ENCODE measurements at regions not wholly inside any gene's neighbourhood (a gene's known extent, or its start where the extent isn't known, plus 50 kb on each side); places are given as distances from the start of the nearest gene placed in this dataset.

DNA sequence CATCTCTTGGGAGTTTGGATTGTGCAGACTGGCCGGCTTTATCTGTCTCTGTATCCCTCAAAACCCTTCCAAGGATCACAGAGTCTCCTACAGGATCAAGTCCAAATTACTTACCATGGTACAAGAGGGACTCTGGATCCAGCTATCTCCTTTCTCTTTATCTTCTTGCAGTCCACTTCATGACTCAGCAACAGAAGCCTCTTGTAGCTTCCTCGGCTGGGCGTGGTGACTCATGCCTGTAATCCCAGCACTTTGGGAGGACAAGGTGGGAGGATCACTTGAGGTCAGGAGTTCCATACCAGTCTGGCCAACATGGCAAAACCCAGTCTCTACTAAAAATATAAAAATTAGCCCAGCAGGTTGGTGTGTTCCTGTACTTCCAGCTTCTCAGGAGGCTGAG is 189.7 kb downstream of the BCAT1 start:
- CTCF ChIA-PET, result no interaction called here
- POLR2A ChIA-PET, result interaction anchor here (0.7 kb wide), 1 partner anchor 136 kb away, joined by 3 read pairs; no protein-coding TSS in a partner anchor

DNA sequence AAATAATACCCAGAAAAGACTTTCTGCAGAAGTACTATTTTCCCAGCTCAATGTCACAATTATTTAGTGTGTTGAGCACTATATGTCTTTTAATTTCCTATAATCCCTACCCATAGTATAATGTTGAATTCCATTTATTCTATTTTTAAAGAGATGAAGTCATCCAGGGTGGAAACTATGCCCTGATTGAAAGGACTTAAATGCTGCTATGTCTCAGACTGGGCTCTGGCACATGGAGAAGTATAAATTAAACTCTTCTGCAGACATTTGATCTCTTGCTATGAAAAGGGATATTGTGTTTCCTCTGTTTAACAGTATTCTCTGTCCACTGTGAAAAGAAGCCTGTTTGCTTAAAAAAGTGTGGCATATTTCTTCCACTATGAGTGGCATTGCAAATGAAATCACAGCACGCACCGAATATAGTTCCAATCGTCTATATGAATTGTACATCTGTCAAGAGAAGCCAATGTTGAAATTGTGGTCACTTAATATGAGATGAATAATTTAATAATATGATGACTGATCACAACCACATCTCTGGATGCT is 192.3 kb downstream of the BCAT1 start:
- CTCF ChIA-PET, result no interaction called here
- POLR2A ChIA-PET, result no interaction called here

DNA sequence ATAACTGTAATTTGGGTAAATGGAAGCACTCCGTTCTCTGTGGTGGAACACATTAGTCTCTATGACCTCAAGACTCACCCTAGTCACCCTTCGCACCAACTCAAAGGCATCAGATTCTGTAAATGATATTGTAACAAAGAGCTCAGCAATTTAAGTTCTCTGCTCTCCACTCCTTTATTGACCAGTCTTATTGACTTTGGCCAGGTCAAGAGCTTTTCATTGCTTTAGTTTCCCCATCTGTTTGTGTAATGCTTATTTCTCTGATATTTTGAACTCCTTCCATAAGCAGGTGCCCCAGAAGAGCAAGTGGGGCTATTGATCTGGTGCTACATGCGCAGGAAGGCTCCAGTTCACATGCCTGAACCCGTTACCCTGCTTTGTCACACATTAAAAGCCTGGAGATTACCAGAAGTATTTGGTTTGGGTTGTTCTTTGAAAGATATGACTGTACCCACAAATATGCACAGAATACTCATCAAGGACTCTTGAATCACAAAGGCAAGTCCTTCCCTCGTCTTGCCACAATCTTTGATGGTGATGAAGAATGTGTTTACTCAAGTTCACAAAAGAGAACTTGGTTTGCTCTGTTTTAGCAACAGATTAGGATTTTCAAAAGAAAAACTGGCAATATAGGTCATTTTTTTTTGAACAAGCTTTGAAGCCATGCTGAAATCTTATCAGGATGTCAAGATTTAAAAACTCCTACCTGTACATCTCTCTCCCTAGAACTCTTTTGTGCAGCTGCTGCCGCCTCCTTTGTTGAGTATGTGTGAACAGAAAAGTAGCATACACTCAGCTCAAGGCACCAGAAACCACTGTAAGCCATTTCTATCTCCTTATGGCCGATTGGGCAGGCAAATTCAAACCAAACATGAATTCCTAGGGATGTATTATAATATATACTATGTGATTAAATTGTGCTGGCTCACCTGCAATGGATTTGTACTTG is 193.9 kb downstream of the BCAT1 start:
- POLR2A ChIA-PET, result no interaction called here
- CTCF ChIA-PET, result no interaction called here

DNA sequence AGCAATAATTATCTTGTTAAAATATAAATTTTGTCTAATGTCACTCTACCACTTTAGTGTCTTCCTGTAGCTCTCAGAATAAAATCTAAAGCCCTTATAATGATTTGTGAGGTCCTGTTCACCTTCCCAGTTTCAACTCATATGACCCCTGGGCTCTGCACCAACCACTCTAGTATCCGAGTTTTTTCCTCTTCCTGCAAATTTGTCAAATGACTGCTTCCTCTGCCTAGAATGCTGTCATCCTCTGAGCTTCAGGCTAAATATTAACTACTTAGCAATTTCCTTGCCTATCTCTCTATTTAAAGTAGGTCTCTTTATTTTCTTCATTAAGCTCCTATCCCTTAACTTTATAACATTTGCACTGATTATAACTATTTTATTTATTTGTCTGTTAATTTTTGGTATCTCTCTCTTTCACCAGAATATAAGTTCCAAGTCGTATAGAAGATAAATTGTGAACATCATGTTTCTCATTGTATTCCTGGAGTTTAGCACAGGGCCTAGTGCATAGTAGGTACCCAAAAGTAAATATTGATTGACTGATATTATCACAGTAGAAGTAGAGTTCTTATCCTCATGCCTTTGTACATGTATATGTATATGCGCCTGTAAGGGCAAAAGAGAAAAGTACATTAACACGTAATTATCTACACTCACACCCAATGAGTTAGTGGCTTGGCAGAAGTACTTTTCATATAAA is 196.0 kb downstream of the BCAT1 start:
- CTCF ChIA-PET, result no interaction called here

DNA sequence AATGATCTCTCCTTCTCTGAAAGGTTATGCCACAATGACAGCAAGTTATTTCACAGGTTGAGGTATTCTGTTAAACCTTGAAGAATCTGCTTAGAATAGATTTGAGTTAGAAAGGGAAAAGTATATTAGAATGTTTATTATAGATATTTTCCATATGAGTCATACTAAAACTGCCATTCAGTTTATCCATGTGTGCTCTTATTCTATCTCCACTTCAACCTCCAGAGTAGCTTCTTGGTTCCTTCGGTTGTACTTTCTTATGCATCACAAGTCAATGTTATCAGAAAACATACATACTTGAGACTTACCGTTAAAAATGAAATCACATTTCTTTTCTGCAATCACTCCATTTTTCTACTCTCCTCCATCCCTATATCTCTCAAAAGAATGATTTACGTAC is 197.7 kb downstream of the BCAT1 start:
- ChIA-PET CTCF (interaction anchor here (1.3 kb wide), 1 partner anchor 27 kb away, joined by 4 read pairs; no protein-coding TSS in a partner anchor), POLR2A (no interaction called here)

More for the DNA sequence above, 196.0 kb downstream of the BCAT1 start:
- POLR2A ChIA-PET, result no interaction called here

DNA sequence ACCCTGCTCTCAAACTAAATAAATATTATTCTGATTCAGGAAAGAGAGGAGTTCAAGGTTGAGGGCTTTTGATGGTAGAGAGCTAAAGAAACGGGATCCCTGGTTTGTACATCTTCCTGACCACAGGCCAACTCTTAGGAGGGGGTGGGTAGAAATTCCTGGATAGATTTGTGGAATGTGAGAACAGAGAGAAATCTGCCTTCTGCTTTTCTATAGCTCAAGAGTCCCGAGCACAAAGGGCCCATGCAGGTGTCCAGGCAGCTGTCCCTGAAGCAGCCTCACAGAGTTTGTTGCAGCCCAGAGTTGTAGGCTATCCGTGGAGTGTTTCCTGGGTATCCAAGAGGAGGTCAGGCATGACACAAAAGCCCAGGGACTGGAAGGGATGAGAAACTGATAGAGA is 198.6 kb downstream of the BCAT1 start:
- CTCF ChIA-PET, result no interaction called here
- POLR2A ChIA-PET, result interaction anchor here (0.5 to 0.7 kb wide), 2 partner anchors 16 to 189 kb away, joined by 3 to 5 read pairs; no protein-coding TSS in a partner anchor

DNA sequence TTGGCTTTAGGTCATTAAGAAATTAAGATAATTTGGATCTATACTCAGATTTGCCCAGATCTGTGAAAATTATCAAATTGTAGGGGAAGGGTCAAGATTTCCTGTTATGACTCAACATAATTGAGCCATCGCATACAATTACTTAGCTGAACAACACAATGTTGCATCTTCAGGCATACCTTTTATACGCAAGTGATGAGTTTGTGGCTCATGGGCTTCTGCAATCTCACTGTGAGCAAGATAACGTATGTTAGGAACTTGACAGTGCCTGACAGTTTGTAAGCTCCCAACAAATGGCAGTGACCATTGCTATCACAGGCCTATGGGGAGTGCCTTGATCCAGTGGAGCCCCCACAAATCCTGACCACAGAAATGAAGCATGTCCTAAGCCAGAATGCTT is 199.7 kb downstream of the BCAT1 start:
- ChIA-PET CTCF (no interaction called here), POLR2A (no interaction called here)

DNA sequence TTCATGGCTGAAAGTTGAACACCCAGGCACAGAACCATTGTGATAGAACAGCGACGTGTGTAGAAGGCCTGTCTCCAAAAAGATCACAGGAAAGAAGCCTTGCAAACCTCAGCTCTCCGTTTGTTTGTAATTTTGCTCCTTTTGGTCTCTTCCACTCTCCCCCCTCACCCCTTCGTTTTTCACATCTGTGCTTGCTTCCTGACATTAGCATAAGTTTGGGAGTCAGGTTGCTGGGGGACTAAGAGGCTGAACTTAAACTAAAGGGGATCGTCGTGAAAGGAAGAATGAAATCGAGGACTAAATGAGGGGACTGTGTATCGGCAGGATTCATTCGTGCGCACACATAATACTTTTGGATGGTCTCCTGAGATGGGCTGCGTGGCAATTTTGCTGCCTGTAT is 200.6 kb downstream of the BCAT1 start:
- ChIA-PET POLR2A (no interaction called here), CTCF (no interaction called here)

DNA sequence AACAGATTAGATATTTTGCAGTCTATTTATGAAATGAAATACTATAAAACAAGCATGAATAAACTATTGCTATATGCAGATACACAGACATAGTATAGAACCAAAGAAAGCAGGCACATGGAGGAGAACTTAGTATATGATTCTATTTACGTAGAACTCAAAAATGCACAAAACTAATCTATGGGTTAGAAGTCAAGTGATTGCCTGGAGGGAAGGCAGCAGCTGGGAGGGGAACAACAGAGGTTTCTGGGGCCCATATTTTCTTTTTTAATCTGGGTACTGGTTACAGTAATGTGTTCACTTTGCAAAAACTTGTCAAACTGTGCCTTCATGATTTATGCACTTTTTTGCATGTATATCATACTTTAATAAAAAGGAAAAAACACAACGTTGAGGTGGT is 202.0 kb downstream of the BCAT1 start:
- ChIA-PET CTCF (no interaction called here), POLR2A (no interaction called here)

DNA sequence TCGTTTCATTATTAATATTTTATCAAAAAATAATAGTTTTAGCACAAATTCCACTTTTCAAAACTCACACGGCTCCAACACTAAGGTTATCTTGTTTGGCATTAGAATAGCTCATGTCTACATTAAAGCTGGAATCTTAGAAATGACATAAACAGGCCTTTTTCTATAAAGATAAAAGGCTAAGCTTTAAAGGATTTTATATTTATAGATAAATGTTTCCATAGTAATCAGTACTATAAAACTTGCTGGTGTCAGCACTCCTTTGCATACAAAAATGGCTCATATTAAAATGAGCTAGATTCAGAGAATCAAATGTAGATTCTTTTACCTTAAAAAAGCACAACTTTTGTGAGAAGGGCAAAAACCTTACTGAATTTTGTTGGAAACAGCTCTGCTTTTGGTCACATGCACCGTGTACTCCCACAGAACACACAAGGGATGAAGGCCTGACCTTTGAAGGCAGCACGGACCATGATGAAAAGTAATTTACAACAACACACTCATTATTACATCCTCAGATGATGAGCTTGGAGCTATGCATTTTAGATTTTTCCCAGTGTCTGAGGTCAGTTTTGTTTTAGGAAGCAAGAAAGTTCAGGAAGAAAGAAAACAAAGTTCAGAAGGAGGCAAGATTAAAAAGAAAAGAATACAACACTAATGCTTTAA is 202.8 kb downstream of the BCAT1 start:
- ChIA-PET CTCF (no interaction called here), POLR2A (no interaction called here)

DNA sequence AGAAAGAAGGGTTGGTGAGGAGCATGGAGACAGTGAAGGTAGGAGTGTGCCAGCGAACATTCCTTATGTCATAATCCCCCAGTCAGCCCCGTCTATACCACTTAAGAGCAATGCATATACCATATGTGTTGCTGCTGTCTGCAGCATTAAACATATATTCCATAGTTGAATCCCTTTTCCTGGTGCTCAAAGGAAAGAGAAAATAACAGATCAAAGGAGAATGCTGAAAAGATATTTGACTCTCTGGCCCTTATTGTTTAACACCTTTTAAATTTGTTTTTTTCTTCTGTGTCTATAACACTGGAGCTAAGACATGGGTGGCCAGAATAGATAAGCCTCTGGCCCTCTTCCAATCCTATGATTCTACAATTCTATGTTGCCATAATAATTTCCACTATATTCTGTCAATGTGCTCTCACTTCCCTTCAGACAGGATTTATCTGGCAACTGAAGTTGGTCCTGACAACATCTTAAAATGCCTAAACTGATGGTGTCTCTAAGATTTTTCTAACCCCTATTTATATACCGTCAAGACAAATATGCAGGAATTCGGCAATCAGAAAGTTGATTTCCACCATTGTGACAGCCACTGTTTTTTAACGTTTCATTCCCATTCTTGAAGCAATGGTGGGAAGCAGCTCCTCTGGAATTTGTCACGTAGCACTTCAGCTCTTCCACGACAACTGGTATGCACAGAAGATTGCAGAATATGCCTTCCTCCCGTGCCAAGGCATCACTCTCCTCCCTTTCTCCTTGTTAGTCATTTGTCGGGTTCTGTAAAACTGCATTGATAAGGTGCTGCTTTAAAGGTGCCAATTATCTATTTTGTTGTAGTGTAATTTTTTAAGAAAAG is 204.7 kb downstream of the BCAT1 start:
- ChIA-PET POLR2A (no interaction called here), CTCF (no interaction called here)

DNA sequence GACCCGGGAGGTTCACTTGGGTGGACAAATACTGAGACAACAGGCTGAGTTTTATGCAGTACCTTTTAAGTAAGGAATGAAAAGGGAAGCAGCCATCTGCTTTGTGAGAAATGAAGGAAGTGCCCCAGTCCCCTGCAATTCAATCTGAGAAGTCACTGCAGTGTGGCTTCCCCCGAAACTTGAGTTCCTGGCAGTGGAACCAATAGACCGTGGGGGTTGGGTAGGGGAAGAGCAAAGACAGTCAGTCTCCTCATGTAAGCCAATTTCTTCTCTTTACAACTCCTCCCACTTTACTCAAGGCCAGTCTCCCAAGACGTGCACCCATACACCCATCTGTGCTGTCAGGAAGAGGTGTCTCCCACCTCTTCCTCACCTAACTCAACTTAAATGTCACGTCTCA is 206.5 kb downstream of the BCAT1 start:
- CTCF ChIA-PET, result interaction anchor here (1.8 kb wide), 1 partner anchor 97 kb away, joined by 4 read pairs; no protein-coding TSS in a partner anchor
- POLR2A ChIA-PET, result no interaction called here

DNA sequence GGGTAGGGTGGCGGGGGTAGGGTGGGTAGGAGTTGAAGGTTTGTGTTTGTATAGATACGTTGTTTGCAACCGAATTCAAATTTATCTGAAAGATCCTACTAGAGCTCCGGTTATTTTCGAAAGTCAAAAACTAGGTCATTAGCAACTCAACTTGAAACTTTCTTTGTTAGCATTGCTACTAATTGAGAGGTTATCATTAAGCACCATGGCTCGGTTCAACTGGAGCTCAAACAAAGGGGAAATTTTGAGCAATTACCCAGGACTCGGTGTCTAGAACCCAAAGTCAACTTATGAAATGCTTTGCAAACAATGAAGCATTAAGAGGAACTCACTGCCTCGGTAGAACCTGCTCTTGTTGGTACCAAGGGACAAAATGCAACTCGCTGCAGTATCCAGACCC is 207.7 kb downstream of the BCAT1 start:
- POLR2A ChIA-PET, result interaction anchor here (0.6 kb wide), 1 partner anchor 74 kb away, joined by 4 read pairs; no protein-coding TSS in a partner anchor
- CTCF ChIA-PET, result interaction anchor here (1.8 kb wide), 1 partner anchor 98 kb away, joined by 4 read pairs; no protein-coding TSS in a partner anchor

DNA sequence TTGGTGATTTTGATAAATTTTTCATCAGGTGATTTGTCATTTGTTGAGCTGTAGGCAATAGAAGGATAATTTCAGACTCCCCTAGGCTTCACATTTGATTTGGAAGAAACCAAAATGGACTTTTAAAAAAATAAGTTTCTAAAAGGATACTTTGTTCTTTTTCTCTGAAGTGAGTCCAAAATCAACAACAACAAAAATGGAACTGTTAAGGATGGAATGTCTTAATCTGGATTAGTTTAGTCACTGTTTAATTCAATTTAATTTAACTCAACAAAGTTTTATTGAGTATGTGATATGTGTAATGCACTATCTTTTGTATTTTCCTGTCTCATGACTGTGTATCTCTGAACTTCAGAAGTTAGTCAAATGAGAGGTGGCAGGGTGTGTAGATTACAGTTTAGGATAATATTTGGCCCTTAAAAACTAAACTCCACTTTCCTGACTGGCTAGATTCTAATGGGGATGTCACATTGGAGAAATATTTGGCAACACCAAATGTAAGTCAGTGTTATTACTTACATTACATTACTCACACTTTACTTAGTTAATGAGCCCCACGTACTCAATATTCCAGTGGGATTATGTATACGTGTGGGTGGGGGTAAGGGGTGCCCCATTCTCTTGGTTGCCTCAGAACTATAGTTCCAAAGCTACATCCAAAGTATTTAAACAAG is 209.7 kb downstream of the BCAT1 start:
- ChIA-PET CTCF (no interaction called here), POLR2A (no interaction called here)

DNA sequence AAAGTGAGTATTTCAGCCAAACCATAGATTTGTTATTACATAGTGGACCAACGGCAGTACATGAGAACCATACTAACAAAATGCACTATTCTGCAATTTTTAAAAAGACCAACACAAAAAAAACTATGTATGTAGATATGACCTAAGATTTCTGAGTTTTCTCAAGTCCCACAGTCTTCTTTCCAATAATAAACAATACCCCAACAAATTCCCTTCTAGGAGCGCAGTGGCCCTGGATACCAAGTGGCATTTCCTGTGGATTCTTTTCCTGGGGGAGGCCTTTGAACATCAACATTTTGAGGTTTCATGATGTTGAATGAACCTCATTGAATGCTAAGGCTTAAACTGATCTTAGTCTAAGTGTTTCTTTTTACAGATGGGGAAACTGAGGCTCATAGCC is 210.5 kb downstream of the BCAT1 start:
- CTCF ChIA-PET, result no interaction called here
- POLR2A ChIA-PET, result no interaction called here

DNA sequence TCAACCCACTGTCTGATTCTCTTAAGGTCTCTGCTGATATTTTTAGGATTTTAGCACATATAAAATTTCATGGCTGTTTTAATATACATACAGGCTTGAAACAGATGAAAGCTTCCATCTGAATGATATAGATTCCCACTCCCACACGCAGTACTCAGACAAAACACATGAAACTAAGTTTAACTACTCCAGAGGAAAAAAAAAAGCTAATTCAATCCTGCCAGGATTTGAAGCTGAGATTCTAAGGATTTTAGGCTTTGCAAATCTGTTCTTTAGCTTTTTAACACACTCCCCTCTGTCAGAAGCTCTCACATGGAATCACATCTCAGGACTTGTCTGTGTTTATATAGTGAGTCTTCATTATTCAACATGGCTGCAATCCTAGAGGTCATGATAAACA is 217.3 kb downstream of the BCAT1 start:
- ChIA-PET POLR2A (interaction anchor here (1.0 kb wide), 1 partner anchor 33 kb away, joined by 3 read pairs; no protein-coding TSS in a partner anchor), CTCF (interaction anchor here (0.6 kb wide), 1 partner anchor 160 kb away, joined by 3 read pairs; no protein-coding TSS in a partner anchor)

DNA sequence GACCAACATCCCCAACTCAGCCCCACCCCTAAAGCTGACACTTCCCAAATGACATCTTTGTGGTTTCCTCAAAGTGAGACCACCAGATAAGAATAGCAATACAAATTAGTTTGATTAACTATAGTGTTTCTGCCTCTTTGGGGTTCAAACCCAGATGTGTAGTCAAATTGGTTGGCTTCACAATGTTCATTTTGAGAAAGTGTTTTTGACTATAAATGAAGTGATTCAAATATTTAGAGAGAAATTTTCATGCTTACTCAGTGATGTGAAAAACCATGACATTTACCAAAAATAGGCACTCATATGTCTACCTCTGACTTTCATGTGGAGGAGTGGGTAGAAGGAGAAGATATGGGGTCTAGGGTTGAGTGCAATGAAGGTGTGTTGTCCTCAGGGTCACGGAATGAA is 218.4 kb downstream of the BCAT1 start:
- ChIA-PET POLR2A (interaction anchor here (0.7 to 1.0 kb wide), 2 partner anchors 34 to 262 kb away, joined by 3 read pairs; no protein-coding TSS in a partner anchor), CTCF (interaction anchor here (0.6 kb wide), 1 partner anchor 1526 kb away, joined by 3 read pairs; no protein-coding TSS in a partner anchor)

DNA sequence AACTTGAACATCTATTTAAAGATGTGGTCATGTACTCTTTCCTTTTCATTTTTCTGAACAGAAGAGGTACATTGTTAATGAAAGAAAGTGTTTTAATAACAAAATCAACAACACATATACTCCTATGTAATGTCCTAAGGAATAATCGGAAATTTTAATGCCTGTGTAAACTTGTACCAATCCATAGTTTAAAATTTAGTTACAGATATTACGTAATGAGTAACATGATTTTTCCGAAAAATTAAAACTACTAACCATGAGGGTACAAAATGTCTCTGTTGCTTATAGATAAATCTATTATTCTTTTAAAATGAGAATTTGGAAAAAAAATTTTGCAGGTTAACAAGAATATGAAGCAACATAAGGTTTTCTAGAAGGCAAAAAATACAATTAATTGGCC is 220.1 kb downstream of the BCAT1 start:
- ChIA-PET POLR2A (no interaction called here), CTCF (no interaction called here)

DNA sequence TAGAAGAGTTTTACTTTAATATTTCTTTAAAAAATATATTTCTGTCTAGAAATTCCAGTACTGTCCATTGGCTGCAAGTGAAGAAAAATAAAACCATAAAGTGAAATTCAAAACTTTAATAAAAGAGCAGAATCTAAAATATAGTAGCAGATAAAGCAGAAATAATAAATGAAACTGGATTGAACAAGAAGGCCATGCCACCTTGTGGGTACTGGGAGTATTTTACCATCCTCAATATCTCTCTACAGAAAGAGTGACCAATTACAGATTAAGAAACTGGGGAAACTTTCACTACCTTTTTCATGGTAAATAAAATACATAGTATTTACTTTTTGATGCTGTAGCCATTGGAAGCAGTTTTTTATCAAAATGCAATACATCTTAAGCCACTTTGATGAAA is 220.5 kb downstream of the BCAT1 start:
- ChIA-PET CTCF (no interaction called here), POLR2A (no interaction called here)
